Gastroesophageal sphincter (tissue), 3 donors: ENCODE measurements at regions not wholly inside any gene's neighbourhood (a gene's known extent, or its start where the extent isn't known, plus 50 kb on each side); places are given as distances from the start of the nearest gene placed in this dataset.

Experiments used
- CTCF ChIP-seq, 4 experiments: fragments of 200-600 bp in 2 of 4; fragments of 450-650 bp in 2 of 4; sonication (generic) in 1 of 4; IDR thresholded peaks; one replicate each; pipeline ENCODE4 v1.5.1; 2017 to 2019; ENCODE audit warnings: antibody characterized with exemption in 4 of 4, mild to moderate bottlenecking in 2 of 4, moderate library complexity in 2 of 4
- POLR2A ChIP-seq, 2 donors: fragments of 450-650 bp; IDR thresholded peaks; one replicate each; pipeline ENCODE4 v1.6.1; 2017; ENCODE audit warnings: antibody characterized with exemption in 2 of 2, mild to moderate bottlenecking in 2 of 2, moderate library complexity in 1 of 2

- TF ChIP-seq POLR2A (IDR thresholded peaks at IDR 0.05), result no peak
- TF ChIP-seq CTCF (IDR thresholded peaks at IDR 0.05), result no peak
Measured at GRCh38 chr19:13623716-13624710, 117.7 kb upstream of the CACNA1A start.
